SK-N-MC (cell line): ENCODE measurements at regions not wholly inside any gene's neighbourhood (a gene's known extent, or its start where the extent isn't known, plus 50 kb on each side); places are given as distances from the start of the nearest gene placed in this dataset.
"Not testable (repeated sequence)": the region's sequence is repeated elsewhere in the genome, so short reads cannot be mapped to it uniquely, and the experiment has no call there.

Source experiments
- EZH2 ChIP-seq: fragments of 200-600 bp; sonication (generic); IDR thresholded peaks from one replicate; pipeline ENCODE4 v1.6.1; 2017; ENCODE audit warnings: antibody characterized with exemption
- POLR2AphosphoS5 ChIP-seq: IDR thresholded peaks from 2 replicates; pipeline ENCODE4 v1.6.1; 2012; ENCODE audit warnings: mild to moderate bottlenecking, low read depth, low read length, borderline replicate concordance

GRCh38 chr7:32654549-32654948, 159.3 kb downstream of the AVL9 start:
- not testable (repeated sequence) for TF ChIP-seq POLR2AphosphoS5, EZH2
